ENCODE measurements at regions not wholly inside any gene's neighbourhood (a gene's known extent, or its start where the extent isn't known, plus 50 kb on each side); places are given as distances from the start of the nearest gene placed in this dataset.

DNA sequence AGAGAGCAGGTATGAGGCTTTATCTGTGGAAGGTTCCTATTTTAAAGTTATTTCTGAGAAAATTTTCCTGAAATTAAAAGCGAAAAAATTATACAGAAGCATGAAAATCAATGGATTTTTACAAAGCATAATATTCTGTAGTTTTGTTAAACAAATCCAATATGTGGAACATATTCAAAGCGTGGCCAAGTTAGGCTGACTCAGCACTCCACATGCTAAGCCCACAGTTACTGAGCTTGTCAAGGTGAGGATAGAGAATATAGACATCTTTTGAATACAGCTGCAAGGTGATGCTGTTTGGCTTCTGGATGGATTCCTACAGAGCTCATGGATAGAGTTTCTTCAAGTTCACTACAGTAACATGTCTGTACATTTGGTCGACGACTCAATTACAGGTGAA, 302.5 kb downstream of the C3orf38 start:
- no peak for TF ChIP-seq EZH2 (IDR thresholded peaks at IDR 0.05)
- no peak for TF ChIP-seq POLR2AphosphoS5 (IDR thresholded peaks at IDR 0.05; ENCODE audit: borderline replicate concordance, low read depth, low read length)
- no peak for TF ChIP-seq FOXP2 (optimal IDR thresholded peaks at IDR 0.05; ENCODE audit: control extremely low read depth, extremely low read length, insufficient read depth)

Data from SK-N-MC (cell line).